Progenitor cell of endocrine pancreas (in vitro differentiated cells): ENCODE measurements at regions not wholly inside any gene's neighbourhood (a gene's known extent, or its start where the extent isn't known, plus 50 kb on each side); places are given as distances from the start of the nearest gene placed in this dataset.

Source experiments
- DNase-seq: peaks from one replicate; pipeline ENCODE4 v3.0.0; 2021; ENCODE audit warnings: low spot score; ENCODE audit not compliant: unreplicated experiment
- H3K27ac Mint-ChIP-seq: 2 replicates; pipeline ENCODE4 v1.8.0; 2021; ENCODE audit warnings: mild to moderate bottlenecking, moderate library complexity, mixed read lengths
- H3K27me3 Mint-ChIP-seq: 2 replicates; pipeline ENCODE4 v1.8.0; 2021; ENCODE audit warnings: mixed read lengths
- H3K36me3 Mint-ChIP-seq: 2 replicates; pipeline ENCODE4 v1.8.0; 2022; ENCODE audit warnings: mixed read lengths; ENCODE audit not compliant: insufficient read depth
- H3K4me1 Mint-ChIP-seq: 2 replicates; pipeline ENCODE4 v1.8.0; 2021; ENCODE audit warnings: low read depth, mixed read lengths
- H3K4me3 Mint-ChIP-seq: 2 replicates; pipeline ENCODE4 v1.8.0; 2021; ENCODE audit warnings: low read depth, mild to moderate bottlenecking, moderate library complexity, mixed read lengths
- H3K9me3 Mint-ChIP-seq: 2 replicates; pipeline ENCODE4 v1.8.0; 2021; ENCODE audit warnings: low read depth, mixed read lengths
- CTCF ChIP-seq: fragments of 200-600 bp; sonication (generic); IDR thresholded peaks from one replicate; pipeline ENCODE4 v1.5.0; 2021; ENCODE audit warnings: antibody characterized with exemption, mild to moderate bottlenecking; ENCODE audit not compliant: unreplicated experiment

DNA sequence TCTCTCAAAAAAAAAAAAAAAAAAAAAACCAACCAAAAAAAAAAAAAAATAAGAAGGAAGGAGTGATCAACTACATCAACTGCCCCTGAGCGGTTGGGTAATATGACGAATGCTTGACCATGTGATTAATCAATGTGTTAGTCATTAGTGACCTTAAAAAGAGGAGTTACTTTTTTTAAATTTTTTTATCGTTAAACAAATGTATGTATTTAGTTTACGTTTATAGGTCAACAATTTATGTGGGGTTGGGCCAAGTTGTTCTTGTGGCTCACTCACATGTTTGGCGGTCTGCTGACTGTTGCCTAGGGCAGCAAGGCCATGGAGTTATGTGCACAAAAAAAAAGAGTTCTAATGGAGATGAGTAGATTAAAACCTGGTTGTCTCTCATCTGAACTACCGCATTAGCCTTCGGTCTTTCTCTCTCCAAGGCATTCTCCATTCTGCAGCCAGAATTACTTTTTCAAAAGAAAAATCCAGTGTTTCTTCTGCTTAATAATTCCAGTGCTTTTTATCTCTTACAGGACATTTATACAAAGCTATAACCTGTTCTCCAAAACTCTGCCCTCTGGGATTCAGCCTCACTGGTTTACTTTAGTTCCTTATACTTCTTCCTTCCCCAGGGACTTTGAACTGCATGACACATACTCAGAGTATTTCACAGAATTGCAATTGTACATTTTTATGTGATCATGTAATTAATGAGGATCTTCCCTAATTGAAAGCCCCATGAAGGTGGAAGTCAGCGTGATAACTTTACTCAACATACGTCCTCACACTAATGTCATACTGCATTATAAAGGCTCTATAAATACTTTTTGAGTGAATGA, 505.5 kb downstream of the ANKRD50 start:
- no peak for DNase-seq
- no peaks in the 10 kb centered on the region for H3K9me3 Mint-ChIP-seq
- no peaks in the 10 kb centered on the region for H3K36me3 Mint-ChIP-seq
- no peaks in the 10 kb centered on the region for H3K4me1 Mint-ChIP-seq
- no peaks in the 10 kb centered on the region for H3K27me3 Mint-ChIP-seq
- H3K4me3 Mint-ChIP-seq: no peak overlapping the region
- TF ChIP-seq CTCF: no peak
- no peak overlapping the region for H3K27ac Mint-ChIP-seq

GRCh38 chr4:124209211-124209610, 503.3 kb downstream of the ANKRD50 start:
- H3K4me1 Mint-ChIP-seq: no peaks in the 10 kb centered on the region

DNA sequence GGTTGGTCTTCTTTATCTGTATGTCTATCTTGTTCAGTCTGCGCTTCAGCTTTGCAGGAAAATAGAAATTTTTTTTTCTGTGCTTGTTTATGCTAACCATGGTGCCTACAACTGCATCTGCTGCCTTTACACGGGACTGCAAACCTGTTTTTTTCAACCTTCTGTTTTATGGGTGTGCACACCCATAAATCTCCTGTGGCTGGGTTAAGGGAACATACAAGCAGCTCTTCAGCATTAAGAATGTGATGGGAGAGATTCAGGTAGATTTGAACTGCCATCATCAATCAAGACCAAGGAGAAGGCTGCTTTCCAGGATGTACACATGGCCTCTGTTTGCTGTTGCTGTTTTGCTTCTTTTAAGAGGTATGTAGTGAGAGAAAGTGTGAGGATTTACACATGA, 502.9 kb downstream of the ANKRD50 start:
- TF ChIP-seq CTCF: no peak
- no peaks in the 10 kb centered on the region for H3K27me3 Mint-ChIP-seq
- H3K36me3 Mint-ChIP-seq: no peaks in the 10 kb centered on the region
- no peaks in the 10 kb centered on the region for H3K4me1 Mint-ChIP-seq
- no peak for DNase-seq
- H3K4me3 Mint-ChIP-seq: no peak overlapping the region
- no peaks in the 10 kb centered on the region for H3K9me3 Mint-ChIP-seq
- H3K27ac Mint-ChIP-seq: no peak overlapping the region

More at GRCh38 chr4:124209211-124209610, 503.3 kb downstream of the ANKRD50 start:
- Mint-ChIP-seq H3K4me3 (no peak overlapping the region), H3K27ac (no peak overlapping the region), H3K9me3 (no peaks in the 10 kb centered on the region), H3K36me3 (no peaks in the 10 kb centered on the region), H3K27me3 (no peaks in the 10 kb centered on the region)
- no peak for TF ChIP-seq CTCF
- DNase-seq: no peak

DNA sequence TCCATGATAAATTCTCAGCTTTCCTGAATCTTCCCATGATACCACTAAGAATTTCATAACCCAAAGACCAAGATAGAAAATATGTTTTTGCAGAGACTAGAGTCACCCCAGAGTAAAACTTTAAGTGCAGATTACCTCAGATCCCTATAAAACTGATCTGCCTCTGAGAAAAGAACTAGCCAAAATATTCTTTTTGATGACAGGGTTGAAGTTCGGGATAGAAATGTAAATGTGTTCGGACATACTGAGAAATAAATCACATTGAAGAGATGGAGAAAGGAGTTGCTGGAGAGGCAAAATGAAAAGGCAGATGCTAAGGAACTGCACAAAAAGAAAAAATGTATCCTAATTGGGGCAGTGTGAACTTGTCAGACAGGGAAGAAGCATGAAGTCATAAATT, 501.8 kb downstream of the ANKRD50 start:
- no peak for TF ChIP-seq CTCF
- H3K27me3 Mint-ChIP-seq: no peaks in the 10 kb centered on the region
- H3K36me3 Mint-ChIP-seq: no peaks in the 10 kb centered on the region
- no peak overlapping the region for H3K27ac Mint-ChIP-seq
- no peaks in the 10 kb centered on the region for H3K9me3 Mint-ChIP-seq
- no peak overlapping the region for H3K4me3 Mint-ChIP-seq
- no peak for DNase-seq
- H3K4me1 Mint-ChIP-seq: no peaks in the 10 kb centered on the region

DNA sequence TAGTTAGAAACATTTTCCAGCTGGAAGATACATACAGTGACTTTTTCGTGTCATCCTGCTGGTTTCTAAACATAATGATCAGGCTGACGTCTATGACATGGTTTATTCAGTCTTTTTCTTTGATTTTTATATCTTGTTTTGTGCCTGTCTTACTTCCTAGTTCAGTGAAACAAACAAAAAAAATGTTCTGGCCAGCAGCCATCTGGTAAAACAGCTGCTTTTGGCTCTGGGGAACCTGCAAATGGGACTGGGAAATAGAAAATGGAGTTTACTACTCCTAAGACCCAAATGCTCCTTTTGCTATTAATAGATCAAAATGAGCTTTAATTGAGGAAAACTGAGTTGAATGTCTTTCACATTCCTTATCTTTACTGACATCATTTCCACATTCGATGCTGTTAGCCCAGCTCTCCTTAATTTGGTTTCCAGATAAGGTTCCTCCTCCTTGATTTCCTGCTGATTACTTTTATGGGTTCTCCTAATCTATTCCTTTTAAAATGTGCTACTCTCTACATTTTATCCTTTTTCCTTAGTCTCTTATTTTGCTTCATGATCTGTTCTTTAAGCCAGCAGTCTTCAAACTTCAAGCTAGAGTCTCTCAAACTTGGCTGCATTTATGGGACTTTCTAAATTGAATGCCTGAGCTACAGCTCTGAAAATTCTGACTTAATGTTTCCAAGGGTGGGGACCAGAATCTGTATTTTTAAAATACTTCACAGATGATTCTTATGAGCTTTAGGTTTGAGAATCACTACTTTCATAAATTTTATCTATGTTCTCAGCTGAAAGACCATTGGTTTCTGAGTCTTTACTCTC, 499.5 kb downstream of the ANKRD50 start:
- H3K9me3 Mint-ChIP-seq: no peaks in the 10 kb centered on the region
- DNase-seq: no peak
- H3K4me3 Mint-ChIP-seq: no peak overlapping the region
- no peaks in the 10 kb centered on the region for H3K27me3 Mint-ChIP-seq
- H3K36me3 Mint-ChIP-seq: no peaks in the 10 kb centered on the region
- H3K4me1 Mint-ChIP-seq: peaks cover 5% of the 10 kb centered on the region
- H3K27ac Mint-ChIP-seq: no peak overlapping the region
- no peak for TF ChIP-seq CTCF
